Stimulated activated CD8-positive, alpha-beta memory T cell treated with anti-CD3 and anti-CD28 coated beads, Interleukin-4, amount 100 ng/mL, for 24 hours (primary cell): ENCODE measurements at regions not wholly inside any gene's neighbourhood (a gene's known extent, or its start where the extent isn't known, plus 50 kb on each side); places are given as distances from the start of the nearest gene placed in this dataset.

Experiments used
- DNase-seq: peaks from one replicate; pipeline ENCODE4 v3.0.0-alpha.2; 2020; ENCODE audit warnings: low read depth

DNA sequence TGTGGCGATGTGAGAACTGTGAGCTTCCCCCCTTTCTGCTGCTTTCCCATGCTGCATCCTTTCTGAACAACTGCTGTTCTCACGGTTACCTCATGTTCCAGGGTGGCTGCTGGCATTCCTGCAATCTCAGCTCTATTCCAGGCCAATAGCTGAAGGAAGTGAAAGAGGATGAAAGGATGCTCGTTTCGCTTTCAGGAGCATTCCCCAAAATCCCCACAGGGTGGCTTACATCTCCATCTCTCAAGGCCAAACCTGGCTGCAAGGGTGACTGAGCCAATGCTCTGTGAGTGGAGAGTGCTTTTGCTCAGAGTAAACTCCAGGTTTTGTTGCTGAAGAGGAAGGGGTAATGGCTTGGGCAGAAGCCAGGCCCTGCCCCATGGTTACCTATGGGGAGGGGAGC is 848.2 kb downstream of the BRD1 start:
- DNase-seq = no peak

DNA sequence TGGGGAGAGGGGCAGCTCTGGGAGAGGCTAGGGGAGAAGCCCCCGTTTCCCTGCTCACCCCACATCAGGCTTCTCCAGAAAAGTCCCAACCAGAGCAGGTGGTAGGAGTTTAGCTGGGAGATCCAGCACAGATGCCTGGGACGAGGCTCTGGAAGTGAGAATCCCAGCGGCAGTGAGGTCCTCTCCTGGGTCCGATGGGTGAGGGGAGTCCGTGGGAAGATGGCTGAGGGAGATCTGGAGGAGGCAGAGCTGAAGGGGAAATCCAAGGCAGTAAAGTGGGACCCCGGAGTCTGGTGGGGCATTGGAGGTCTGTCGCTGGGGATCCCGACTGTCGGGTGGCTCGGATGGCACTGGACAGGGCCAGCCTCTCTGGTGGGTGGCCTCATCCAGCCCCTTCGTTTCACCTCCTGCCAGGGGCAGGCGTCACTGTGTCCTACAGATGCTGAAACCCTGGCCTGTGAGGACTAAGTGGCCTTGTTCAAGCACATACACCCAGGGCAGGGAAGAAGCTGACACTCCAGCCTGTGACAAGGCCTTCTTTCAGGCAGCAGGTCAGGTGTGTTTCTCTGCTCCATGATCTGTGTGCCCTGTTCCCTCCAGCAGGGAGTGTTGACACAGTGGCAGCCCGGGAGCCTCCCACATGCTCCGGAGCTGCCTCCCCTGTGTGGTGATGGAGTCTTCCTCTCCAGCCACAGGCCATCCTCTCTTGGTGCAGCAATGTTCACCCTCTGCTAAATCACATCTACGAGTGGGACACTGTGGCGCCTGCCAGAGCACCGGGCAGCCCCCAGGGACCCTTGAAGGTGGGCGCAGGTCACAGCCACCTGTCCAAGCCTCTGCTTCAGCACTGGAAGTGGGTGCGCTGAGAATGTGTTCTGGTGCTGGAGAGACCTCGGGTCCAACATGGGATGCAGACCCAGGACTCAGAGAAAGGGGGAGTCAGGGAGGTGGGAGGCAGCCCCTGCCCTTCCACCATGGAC is 850.8 kb downstream of the BRD1 start:
- no peak for DNase-seq

DNA sequence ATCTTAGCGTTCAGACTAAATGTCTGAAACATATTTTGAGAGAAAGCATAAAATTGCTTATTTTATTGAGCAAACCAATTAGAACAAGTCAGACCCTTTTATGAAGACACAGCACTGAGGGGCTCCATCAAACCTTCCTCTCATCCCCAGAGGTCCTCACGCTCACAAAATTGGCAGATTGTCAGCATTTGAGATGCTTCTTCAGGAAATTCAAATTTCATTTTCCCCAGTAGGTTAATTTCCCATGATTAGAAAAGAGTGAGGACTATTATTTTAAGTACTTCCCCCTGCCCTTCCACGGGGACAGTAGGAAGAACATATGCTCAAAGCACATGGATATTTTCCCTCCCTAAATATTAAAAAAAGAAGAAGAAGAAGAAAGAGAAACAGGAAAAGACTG is 851.8 kb downstream of the BRD1 start:
- no peak for DNase-seq

DNA sequence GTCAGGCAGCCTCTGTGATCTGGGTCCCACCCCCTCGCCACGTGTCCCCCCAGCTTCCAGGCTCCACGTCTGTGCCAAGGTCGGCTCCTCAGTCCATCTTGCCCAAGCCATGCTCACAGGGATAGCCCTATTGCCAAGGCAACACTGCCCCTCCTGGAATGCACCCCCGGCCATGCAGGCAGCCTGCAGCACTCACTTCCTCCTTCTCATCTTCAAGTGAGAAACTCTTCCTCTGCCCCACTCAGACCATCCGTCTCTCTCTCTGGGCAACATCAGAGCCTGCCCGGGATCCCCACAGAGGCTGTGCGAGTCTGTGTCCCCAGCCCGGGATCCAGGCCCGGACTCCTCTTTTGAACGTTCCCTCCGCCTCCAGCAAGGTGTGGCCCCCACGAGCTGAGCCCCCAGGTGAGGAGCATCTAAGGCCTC is 852.3 kb downstream of the BRD1 start:
- no peak for DNase-seq

DNA sequence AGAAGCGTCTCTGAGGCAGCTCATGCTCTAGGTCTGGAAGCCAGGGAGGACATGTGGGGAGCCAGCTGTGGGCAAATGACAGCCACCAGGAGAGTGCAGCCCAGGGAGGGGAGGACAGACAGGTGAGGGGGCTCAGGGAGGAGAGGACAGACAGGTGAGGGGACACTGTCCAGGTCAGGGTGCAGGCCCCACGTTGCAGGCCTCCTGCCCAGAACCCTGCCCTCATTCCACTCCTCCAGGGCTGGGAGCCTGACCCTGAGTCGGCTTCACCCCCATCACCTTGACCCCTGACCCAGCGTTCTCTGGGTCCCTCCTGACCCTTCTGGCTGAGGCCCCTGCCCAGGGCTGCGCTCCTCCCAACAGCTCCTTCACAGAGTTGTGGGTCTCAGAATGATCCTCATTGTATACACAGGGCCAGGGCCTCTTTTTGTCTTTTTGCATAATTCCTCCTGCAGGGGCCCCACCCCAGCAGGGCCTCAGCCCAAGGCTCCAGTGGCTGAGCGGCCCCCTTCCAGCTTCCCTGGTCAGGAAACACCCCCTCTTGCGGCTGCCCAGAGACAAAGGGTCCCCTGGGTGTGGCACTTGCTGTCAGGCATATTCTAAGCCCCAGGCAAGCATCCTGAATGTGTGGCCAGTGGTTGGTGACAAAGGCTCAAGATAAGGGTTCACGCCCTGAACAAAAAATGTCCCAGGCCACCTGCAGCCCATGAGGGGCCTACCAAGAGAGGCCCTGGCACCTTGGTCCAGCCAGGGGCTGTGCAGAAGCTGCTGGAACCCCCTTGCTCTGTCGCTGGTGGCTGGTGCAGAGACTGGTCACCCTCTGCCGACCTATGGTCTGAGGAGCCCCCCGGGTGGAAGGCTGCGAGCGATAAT is 853.0 kb downstream of the BRD1 start:
- no peak for DNase-seq

DNA sequence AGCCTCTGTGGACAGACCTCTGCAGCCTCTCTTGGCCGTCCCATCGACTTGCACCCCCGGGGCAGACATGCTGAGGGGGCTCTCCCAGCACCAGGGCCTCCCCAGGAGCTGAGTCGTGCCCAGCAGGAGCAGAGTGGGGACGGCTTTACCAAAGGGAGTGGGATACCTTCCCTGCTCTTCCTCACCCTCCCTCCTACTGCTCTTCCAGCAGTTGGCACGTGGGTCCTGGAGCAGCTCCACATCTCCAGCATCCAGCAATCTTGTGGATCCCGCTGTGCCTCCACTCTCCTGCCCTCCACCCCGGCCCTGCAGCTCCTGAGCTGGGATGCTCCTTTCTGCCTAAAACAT is 854.0 kb downstream of the BRD1 start:
- DNase-seq = no peak

DNA sequence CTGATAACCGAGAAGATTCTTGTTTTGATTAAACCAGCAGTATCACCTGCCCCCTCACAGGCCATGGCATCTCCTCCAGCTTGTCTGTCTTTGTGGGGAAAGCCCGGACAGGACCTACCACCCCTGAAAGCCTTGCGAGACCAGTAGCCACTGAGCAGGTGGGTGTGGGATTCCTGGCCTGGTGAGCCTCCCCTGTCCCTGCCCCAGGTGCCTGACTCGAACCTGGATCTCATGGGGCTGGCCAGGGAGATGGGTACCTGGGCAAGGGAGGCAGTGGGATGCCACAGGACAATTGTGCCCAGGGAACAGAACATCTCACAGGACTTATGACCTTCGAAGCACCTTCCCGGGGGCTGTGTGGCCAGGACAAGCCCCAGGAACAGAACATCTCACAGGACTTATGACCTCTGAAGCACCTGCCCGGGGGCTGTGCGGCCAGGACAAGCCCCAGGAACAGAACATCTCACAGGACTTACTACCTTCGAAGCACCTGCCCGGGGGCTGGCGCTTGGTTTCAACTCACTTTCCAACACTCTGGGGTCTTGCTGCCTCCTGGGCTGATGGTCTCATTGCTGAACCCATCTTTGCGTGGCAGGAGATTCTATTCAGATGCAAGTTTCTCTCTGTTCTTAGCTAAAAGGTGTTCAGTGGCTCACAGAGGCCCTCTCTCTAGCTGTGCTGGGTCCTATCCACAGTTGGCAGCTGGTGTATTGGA is 854.5 kb downstream of the BRD1 start:
- DNase-seq = no peak

DNA sequence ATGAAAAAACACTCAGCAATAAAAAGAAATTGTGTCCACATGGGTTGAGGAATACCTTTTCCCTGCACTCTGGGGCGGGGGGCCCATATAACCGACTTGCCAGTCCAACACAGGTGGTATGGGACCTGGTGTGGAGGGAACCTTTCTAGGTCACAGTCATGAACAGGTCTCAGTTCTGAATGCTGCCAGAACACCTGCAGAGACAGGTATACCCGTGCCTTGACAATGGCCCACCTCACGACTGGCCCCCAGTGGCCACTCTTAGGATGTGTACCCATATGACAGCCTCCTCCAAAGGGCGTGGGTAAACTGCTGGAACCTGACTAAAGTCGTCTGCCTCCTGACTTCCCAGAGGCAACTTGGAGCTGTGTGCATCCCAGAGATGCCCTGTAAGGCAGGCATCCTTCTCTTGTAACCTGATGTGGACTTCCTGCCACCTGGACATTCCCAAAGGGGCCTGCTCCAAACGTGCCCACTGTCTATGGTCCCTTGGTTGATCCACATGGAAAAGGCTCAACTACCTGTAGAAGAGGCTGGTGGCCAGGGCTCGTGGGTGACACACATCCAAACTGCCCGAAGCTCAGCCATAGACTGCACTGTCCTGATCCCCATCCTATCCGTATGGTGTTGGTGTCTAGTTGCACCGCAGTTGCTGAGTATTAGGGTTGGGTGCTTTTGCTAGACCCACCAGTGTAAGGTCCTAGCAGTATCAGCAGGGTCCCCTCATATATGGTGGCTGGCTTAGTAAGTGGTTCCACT is 859.3 kb downstream of the BRD1 start:
- no peak for DNase-seq

DNA sequence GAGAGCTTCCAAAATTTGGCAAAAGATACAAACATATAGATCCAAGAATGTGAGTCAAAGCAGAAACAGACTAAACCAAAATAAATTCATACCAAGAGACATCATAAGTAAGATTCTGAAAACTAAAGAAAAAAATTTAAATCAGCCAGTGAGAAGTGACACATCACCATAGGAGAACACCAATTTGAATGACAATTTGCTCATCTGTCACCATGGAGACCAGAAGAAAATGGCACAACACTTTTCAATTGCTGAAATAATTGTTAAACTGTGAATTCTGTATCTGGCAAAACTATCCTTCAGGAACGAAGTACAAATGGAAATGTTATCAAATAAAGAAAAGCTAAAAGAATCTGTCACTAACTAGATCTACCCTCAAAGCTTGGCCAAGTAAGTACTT is 864.3 kb downstream of the BRD1 start:
- no peak for DNase-seq

DNA sequence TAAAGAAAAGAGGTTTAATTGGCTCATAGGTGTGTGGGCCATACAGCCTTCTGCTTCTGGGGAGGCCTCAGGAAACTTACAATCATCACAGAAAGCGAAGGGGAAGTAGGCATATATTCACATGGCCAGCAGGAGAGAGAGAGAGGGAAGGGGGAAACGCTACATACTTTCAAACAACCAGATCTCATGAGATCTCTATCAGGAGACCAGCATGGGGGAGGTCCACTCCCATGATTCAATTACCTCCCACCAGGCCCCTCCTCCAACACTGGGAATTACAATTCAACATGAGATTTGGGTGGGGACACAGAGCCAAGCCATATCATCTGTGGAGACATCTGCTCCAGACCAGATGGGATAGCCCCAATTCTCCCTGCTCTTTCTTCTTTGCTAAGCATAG is 866.0 kb downstream of the BRD1 start:
- DNase-seq = no peak

DNA sequence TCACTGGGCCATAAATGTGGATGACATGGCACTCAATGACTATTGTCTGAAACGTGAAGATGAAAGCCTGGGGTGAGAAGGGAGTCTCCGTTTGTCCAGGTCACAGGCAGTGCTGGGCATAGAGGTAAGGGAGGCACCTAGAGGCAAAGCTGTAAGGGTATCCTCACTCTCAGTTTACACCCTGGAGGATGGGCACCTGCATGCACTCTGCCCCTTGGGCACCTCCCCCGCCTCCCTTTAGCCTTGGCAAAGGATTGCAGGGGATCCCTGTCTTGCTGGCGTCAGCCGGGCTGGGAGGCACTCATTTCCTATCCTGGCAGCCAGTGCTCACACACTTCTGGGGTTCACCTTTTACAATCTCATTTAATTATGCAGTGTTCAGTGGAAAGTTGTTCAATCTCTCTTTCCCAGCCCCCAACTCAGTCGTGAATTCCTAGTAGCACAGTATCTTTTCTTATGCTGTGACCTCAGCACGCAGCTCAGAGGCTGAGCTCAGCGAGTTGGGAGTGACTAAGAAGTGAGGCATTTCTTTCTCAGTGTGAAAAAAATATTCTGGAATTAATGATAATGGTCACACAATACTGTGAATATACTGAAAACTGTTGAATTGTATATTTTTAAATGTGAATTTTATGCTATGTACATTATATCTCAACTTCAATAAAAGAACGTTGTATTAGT is 866.6 kb downstream of the BRD1 start:
- DNase-seq = no peak

DNA sequence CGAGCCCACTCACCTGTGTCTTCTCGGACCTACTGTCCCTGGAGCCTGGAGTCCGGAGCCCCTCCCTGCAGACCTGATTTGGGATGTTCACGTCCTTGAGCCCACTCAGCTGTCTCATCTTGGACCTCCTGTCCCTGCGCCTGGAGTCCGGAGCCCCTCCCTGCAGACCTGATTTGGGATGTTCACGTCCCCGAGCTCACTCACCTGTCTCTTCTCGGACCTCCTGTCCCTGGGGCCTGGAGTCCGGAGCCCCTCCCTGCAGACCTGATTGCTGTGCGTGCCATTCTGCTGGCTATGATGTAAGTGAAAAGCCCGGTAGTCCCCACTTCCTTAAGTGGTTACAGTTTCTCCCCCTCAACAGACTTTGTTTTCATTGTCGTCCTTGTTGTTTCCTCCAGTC is 867.1 kb downstream of the BRD1 start:
- no peak for DNase-seq

DNA sequence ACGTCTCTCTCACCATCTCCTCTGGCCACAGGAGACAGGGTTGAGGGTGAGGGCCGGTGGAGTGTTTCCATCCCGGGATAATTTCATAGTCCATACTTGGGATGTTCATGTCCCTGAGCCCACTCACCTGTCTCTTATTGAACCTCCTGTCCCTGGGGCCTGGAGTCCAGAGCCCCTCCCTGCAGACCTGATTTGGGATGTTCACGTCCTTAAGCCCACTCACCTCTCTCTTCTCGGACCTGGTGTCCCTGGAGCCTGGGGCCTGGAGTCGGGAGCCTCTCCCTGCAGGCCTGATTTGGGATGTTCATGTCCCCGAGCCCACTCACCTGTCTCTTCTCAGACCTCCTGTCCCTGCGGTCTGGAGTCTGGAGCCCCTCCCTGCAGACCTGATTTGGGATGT is 868.2 kb downstream of the BRD1 start:
- DNase-seq = no peak

DNA sequence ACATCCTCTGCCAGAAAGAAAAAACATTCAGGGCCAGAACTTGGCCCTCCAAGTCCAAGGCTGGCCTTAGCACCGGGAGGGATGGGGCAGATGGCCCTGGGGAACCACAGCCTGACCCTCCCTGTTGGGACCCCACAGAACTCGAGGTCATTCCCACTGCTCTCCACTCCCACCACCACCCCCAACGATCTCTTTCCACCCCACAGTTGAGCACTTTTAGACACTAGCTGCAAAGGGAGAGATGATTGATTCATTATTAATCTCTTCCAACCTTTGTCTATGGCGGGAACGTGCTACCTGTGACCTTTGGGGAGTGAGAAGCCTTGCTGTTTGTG is 869.7 kb downstream of the BRD1 start:
- no peak for DNase-seq

DNA sequence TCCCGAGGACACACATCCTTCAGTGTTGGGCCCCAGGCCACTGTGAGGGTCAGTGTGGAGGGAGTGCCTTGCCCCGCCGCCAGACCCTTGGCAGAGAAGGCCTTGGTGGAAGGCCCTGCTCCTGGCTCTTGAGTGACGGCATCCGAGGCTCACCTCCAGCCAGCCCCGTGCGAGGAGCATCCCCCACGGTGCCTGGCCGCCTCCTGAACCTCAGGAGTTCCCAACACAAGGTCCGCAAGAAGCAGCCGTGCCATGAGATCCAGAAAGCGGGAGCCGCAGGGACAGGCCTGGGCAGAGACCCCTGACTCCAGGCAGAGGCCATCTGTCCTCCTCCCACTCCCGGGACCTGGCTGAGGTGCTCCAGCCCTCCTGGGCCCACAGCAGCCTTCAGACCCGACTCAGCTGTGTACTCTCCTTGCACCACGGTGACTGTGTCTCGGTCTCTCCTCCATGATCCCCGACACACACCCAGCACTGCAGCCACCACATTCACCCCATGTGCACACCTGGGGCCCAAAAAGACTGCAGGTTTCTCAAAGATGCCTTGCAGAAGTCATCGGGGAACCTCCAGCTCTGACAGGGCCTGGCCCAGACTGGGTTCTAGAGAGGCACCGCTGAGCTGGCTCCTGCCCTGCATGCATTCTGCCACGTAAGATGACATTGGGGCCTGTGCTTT is 870.2 kb downstream of the BRD1 start:
- DNase-seq = no peak

DNA sequence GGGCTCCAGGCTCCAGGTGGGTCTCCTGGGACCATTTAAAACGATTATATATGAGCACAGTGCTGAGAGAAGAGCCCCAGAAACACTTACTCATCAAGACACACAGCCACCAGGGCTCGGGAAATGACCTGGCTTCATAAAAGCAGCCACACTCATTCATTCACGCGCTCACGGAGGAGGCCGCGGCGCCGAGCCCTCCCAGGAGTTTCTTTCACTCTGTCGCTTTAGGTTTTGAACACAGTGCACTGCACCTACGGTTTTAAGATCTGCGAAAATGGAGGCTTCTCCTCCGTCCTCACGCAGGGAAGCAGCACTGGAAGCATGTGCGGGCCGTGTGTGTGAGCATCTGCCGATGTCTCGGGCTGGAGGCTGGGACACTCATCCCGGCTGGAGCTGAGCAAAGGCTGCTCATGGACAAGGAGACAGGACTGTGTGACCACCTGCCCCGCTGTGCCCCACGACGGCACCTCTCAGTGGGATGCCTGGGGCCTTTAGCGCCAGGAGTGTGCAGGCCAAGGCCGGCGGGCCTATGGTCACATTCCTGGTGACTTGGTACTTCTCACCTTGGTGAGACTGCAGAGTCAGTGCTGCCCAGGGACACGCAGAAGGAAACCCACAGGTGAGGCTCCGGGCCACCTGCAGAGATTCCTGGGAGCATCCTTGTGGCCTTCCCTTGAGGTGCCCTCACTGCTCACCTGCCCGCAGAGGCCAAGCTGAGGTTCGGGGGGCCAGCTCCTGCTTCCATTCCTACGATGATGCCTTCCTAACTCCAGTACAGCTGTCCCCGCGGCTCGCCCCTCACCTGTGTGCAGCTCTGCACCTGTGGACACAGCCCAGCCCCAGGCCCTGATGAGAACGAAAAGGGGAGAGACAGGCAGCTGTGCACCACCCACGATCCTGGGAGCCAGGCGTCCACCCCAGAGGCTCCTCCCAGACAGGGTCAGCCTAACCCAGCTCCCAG is 872.0 kb downstream of the BRD1 start:
- DNase-seq = no peak

DNA sequence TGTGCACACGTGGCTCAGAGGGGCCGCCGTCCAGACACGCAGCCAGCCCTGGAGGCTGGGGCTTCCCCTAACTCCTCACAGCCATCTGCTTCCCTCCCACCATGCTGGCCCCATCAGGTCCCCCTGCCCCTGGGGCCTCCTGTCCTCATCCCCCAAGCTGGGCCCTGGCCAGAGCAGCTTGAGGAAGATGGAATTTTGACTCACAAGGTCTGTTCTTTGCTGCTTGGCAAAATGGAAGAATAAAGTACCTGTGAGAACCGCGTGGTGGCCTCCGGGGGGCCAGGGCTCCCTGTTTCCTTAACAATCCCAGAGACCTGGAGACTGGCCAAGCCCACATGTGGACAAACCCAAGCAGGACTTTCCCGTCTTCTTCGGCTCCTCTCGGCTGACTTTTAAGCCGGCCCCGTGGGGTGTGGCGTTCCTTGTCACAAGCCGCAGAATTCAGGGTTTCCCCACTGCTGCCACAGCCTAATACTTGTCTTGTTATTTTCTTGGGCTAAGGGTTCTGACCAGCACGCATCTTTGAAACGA is 872.8 kb downstream of the BRD1 start:
- DNase-seq = no peak

DNA sequence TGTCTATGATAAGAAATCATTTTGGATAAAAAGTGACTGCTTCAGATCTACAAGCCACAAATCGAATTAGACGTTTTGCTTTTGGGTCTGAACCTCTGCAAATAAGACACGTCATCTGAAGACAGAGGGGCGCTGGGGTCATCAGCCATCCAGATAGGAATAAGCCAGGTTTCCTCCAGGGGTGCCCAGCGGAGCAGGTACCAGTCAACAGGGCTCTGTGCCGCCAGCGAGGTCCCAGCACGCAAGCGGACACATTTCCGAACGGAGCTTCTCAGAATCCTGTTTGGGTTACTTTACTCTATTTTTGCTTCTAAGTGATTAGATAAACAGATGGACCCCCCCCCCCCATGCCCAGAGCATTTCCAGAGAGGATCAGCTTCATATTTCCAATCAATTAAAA is 873.8 kb downstream of the BRD1 start:
- DNase-seq = no peak

DNA sequence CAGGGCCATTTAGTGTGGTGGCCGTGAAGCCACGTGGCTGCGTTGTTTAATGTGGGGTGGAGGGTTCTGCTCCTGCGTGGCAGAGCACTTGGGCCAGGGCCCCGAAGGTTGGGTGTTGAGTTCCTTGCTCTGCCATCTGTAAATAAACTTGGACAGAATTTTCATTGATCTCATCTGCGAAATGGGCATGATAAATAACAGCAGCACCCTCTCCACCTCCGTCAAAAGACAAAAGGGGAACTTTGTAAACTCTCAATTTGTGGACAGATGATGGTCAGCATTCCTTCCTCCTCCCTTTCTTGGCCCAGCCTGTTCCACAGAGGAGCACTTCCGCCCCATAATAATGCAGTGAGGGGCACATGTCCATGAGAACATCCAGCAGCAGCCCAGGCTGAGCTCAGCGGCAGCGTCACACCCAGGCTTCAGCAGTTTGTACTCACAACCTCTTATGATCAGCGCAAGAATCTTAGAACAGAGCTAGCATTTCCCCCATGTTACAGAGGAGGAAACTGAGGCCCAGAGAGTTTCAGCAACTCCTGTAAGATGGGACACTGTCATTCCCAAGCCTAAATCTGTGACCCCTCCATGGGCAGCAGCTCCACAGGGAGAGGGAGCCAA is 874.5 kb downstream of the BRD1 start:
- DNase-seq = no peak
